HK-2 (cell line): ENCODE measurements at regions not wholly inside any gene's neighbourhood (a gene's known extent, or its start where the extent isn't known, plus 50 kb on each side); places are given as distances from the start of the nearest gene placed in this dataset.
"Not testable (repeated sequence)": the region's sequence is repeated elsewhere in the genome, so short reads cannot be mapped to it uniquely, and the experiment has no call there.

Source experiments
- DNase-seq: peaks from one replicate; pipeline ENCODE4 v3.0.0-alpha.2; 2018; ENCODE audit not compliant: unreplicated experiment

DNA sequence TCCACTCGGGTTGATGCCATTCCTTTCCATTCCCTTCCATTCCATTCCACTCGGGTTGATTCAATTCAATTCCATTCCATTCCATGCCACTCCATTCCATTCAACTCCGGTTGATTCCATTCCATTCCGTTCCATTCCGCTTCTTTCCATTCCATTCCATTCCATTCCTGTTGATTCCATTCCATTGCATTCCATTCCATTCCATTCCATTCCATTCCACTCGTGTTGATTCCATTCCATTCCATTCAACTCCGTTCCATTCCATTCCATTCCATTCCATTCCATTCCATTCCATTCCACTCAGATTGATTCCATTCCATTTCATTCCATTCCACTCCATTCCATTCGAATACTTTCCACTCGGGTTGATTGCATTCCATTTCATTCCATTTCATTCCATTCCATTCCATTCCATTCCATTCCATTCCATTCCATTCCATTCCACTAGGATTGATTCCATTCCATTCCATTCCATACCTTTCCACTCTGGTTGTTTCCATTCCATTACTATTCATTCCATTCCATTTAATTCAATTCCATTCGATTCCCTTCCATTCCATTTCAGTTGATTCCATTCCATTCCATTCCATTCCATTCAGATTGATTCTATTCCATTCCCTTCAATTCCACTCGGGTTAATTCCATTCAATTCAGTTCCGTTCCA lies 1141.8 kb downstream of the RPIA start:
- DNase-seq: no peak

DNA sequence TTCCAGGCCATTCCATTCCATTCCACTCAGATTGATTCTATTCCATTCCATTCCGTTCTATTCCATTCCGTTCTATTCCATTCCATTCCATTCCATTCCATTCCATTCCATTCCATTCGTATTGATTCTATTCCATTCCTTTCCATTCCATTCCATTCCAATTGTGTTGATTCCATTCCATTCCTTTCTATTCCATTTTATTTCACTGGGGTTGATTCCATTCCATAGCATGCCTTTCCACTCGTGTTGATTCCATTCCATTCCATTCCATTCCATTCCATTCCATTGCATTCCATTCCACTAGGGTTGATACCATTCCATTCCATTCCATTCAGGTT lies 1142.3 kb downstream of the RPIA start:
- no peak for DNase-seq

DNA sequence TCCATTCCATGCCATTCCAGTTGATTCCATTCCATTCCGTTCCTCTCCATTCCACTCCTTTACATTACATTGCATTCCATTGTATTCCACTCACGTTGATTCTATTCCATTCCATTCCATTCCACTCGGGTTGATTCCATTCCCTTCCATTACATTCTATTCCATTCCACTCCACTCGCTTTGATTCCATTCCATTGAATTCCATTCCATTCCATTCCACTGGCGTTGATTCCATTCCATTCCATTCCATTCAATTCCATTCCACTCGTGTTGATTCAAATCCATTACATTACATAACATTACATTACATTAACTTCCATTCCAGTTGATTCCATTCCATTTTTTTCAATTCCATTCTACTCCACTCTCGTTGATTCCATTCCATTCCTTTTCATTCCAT lies 1142.8 kb downstream of the RPIA start:
- no peak for DNase-seq

DNA sequence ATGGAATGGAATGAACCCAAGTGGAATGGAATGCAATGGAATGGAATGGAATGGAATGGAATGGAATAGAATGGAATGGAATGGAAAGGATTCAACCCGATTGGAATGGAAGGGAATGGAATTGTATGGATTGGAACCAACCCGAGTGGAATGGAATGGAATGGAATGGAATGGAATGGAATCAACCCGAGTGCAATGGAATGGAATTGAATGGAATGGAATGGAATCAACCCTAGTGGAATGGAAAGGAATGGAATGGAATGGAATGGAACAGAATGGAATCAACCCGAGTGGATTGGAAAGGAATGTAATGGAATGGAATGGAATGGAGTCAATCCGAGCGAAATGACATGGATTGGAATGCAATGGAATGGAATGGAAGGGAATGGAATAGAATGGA lies 1144.9 kb downstream of the RPIA start:
- DNase-seq: not testable (repeated sequence)

DNA sequence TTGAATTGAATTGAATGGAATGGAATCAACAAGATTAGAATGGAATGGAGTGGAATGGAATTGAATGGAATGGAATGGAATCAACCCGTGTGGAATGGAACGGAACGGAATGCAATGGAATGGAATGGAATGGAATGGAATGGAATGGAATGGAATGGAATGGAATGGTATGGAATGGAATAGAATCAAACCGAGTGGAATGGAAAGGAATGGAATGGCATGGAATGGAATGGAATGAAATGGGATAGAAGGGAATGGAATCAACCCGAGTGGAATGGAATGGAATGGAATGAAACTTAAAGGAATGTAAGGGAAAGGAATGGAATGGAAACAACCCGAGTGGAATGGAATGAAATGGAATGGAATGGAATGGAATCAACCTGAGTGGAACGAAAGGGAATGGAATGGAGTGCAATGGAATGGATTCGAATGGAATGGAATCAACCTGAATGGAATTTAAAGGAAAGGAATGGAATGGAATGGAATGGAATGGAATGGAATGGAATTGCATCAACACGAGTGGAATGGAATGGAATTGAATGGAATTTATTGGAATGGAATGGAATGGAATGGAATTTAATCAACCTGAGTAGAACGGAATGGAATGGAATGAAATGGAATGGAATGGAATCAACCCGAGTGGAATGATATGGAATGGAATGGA lies 1146.6 kb downstream of the RPIA start:
- DNase-seq: no peak

DNA sequence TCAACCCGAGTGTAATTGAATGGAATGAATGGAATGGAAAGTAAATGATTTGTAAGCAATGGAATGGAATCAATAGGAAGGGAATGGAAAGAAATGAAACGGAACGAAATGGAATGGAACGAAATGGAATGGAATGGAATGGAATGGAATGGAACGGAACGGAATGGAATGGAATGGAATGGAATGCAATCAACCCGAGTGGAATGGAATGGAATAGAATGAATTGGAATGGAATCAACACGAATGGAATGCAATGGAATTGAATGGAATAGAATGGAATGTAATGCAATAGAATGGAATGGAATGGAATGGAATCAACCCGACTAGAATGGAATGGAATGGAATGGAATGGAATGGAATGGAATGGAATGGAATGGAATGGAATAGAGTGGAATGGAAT lies 1148.7 kb downstream of the RPIA start:
- not testable (repeated sequence) for DNase-seq

DNA sequence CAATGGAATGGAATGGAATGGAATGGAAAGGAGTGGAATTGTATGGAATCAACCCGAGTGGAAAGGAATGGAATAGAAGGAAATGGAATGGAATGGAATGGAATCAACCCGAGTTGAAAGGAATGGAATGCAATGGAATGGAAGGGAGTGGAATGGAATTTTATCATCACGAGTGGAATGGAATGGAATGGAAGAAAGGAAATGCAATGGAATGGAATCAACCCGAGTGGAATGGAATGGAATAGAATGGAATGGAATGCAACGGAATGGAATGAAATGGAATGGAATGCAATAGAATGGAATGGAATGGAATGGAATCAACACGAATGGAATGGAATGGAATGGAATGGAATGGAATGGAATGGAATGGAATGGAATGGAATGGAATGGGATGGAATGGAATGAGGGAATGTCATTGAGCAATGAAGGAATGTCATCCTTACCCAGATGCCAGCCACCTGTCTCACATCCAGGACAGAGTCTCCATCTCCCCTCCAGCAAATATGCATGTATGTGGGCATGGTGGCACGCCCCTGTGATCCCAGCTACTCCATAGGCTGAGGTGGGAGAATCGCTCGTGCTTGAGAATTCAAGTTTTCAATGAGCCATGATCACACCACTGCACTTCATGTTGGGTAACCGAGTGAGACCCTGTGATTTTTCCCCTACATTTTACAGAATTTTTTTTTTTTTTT lies 1149.5 kb downstream of the RPIA start:
- DNase-seq: not testable (repeated sequence)

DNA sequence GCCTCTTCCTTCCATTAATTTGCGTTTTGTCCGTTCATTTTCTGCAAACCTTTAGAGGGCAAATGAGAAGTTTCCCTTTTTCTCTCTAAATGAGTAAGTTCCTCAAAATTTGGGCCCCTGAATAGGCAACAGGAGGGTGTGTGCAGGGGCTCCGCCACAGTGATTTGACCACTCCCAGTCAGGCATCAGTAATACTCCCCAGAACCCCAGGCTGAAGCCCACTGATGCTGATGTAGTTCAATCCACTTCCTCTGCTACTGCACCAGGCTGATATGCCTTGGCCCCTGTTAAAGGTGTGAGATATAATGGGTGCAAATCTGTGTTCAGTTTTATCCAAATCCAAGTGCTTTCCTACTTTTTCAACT lies 1150.0 kb downstream of the RPIA start:
- no peak for DNase-seq

DNA sequence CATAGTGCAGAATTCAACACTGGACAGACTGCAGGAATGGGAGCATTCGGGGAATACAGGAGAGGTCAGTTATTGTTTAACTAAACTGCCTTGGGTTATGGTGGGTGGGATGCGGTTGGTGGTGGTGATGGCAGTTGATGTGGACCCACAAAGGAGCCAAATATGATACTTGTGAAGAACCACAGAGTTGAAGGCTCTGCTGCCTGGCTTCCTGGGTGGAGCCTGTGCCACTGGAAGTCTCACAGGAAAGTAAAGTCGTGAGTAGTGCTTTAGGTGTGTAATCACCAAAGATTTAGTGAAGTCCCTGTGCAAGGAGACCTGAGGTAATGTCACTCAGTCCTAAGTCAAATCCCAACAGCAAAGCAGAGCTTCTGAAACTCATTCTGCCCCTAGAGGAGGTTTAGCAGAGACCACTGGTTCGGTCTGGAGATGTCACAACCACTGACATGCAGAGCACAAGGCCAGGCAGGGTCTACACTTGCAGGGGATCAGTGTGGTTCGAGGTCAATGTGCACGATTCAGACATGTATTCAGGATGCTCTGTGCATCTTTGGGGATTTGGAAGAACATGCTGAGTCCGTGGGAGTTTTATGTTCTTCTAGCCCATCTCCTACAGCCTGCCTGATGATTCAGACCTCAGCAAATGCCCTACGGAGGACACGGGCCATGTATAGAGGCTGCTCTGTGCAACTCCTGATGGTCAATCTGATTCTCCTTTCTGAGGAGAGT lies 1150.9 kb downstream of the RPIA start:
- no peak for DNase-seq

DNA sequence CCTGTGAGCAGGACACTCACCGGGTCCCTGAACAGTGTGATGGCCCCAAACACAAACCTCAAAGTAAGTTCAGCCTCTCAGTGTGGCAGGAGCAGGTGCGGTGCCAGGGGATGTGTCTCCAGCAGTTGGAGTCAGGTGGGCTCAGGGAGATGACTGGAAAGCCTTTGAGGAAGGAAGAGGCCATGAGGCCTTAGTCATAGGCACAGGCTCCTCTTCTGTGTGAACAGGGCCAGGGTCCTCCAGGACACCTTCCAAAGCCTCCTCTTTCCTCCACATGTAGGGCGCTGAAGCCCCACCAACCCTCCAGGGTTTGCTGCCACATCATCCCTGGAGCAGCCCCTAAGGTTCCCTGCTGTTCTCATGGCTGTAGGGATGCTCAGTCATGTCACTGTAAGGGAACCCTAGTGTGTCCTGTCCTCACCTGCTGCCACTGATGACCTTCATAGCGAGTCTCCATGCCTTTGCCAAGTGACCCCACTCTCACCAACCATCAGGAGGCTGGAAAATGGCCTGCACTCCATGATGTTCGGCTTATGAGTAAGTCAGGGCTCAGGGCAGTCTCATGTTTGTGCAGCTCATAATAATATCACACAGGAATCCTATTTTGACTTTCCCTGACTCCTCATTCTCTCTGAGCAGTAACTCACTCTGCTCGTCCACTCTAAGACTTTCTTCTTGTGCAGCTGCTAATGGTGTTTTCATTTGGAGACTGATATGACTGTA lies 1152.9 kb downstream of the RPIA start:
- DNase-seq: no peak

DNA sequence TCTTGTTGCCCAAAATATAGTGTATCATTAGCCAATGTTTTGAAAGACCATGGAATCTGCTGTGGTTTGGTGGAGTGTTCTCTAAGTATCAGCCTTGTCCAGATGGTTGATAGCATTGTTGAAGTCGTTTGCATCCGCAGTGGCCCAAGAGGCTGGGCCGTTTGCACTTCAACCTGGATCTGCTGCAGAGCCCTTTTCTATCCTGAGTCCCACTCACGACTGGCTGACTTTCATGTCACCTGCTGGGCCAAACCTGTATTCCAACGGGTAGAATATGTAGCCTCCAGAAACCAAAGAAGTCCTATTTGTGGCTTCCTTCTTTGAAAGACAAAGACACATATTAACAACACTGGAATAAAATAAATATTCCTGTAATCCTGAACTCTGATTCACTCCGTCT lies 1154.1 kb downstream of the RPIA start:
- no peak for DNase-seq

DNA sequence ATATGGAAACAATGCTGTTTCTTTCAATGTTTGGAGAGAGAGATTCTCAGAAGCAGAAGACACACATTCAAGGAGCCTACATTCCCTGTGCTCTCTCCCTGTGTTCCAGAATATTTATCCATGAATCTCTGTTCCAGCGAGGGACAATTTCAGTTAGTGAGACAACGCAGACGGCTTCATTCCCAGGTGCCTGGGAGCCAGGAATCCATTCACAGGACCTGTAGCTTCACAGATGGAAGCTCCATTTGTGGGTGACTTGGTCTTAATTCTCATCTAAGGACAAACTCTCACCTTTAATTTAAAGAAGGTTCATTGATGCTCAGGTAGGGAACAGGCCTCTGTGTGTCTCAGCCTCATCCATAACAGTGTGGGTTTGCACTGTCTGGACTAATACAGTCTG lies 1156.6 kb downstream of the RPIA start:
- DNase-seq: no peak

DNA sequence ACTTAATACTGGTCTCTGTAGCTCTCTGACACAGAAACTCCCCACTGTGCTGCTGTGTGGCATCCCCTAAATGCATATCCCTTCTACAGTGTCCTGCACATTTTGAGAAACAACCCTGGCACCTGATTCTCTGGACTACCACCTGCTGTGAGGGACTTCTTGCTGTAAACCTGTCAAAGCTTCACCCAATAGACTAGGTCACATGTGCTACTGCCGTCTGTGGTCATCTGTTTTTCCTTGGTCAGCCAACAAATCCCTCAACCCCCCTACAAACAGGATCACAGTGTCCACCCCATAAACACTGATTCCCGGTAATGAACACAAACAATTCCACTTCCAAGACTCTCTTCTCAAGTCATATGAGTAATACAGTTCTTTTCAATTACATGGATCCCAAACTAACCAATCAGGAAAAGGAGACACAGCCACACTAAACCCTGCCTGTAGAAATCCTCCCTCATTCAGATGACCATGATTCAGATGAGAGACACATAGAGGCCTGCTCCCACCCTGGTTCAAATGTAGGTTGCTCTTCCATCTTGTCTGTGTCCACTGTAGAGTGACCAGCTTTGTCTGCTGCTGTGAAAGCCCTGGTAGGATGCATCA lies 1157.4 kb downstream of the RPIA start:
- DNase-seq: no peak

DNA sequence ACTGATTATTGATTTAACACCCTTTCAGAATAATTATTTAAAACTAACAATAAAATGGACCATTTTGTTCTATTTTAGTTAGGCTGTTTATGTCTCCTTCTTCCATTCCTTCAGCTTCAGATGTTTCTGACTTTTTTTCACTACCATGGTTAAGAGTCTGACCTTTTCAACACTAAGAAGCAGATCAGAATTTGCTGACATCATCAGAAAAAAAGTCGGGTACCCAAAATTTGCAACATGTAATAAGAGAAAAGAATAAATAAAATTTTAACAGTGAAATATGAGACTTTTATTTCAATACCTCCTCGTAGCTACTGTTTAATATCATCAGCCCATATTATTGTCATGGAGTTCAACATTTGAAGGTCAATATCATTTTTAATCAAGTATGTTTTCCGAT lies 1158.3 kb downstream of the RPIA start:
- DNase-seq: no peak

DNA sequence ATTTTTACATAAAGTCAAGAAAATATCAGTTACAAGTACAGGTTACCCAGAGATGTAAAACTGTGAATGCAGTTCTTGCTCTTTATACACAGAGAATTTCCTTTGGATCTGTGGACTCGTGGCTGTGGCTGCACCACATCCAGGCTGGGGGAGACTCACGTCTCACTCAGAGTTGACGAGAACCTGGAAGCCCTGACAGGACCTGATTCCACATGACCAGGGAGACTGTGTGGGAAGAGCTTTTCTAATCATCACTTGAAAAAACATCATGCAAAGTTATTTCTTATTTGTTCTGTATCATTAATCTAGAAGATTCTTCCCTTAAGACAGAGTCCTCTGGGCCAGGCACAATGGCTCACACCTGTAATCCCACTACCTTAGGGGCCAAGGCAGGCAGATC lies 1159.0 kb downstream of the RPIA start:
- no peak for DNase-seq

DNA sequence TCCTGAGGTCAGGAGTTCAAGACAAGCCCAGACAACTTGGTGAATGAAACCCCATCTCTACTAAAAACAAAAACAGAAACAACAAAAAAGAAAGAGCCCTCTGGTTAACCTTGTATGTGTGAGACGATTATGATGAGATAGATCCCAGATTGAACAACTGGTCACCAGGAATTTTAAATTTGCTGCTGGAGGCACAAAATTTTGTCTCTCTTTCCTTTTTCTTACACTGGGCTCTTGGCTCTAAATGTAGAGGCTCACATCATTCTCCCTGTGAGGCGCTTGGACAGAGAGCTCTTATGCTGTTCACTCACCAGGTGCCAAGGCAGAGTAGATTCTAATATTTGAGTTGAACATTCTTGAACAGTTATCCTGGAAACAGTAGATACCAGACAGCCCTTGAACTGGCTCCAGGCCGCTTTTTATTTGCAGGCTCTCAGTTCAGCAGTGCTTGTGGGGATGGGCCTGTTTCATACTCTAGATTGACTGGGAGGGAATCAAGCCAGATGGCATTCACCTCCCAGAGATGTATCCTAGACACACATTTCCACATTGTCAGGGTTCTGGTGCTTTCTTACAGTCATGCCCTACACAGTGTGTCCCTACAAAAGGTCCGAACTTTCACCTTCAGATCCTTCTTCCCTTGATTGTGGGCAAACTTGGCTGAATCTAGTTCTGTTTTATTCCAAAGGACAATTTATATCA lies 1159.6 kb downstream of the RPIA start:
- no peak for DNase-seq

DNA sequence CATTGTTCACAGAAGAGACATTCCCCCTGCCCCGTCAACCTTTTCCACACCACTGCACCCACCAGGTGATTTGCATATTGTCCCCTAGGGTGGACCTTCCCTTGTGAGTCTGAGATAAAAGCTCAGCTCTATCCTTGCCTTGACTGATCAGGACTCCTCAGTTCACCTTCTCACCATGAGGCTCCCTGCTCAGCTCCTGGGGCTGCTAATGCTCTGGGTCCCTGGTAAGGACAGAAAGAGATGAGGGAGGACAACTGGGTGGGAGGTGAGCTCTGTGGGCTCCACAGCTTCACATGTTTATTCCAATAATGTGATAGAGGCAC lies 1160.1 kb downstream of the RPIA start:
- no peak for DNase-seq

DNA sequence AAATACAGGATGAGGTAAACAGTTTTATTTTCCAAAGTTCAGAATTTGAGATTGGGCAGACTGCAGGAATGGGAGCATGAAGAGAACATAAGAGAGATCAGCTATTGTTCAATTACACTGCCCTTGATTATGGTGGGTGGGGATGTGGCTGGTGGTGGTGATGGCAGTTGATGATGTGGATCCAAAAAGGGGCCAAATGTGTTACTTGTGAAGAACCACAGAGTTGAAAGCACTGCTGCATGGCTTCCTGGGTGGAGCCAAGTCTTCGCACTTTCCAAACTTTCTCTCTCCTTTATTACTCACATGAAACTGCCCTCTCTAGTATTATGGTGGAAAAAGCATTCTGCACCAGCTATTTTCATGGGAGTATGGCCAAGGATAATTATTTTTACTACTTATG lies 1162.0 kb downstream of the RPIA start:
- not testable (repeated sequence) for DNase-seq

DNA sequence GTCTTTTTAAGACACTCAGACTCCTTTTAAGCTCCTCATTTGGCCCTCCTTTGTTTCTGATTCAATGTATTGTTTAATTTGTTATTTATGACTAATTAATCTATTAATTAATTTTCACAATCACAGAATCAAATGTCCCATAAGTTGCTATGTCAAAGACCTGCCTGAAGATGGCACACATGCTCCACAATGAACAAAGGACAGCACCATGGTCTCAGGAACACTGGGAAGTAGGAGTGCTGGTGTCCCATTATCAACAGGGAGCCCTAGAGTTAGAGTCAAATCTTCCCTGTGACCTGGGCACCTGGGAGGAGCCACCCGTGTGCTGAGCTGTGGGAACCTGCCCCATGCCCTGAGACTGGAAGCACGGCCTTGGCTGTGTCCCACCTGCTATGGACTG lies 1164.3 kb downstream of the RPIA start:
- DNase-seq: not testable (repeated sequence)

DNA sequence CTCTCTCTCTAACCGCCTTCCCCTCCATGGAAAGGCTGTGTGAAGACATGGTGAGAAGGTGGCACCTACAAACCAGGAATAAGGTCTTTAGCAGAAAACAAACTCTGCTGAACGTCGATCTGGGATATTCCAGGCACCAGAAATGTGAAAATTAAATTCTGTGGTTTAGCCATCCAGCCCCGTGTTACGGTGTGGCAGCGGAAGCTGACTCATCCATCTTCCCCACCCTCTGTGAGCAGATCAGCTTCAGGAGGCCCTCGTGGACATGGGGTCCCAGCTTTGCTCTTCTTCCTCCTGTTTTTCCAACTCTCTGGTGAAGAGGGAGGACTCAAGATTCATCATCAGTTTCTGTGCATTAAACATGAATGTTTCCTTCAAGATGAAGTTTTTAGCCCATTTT lies 1164.8 kb downstream of the RPIA start:
- not testable (repeated sequence) for DNase-seq

DNA sequence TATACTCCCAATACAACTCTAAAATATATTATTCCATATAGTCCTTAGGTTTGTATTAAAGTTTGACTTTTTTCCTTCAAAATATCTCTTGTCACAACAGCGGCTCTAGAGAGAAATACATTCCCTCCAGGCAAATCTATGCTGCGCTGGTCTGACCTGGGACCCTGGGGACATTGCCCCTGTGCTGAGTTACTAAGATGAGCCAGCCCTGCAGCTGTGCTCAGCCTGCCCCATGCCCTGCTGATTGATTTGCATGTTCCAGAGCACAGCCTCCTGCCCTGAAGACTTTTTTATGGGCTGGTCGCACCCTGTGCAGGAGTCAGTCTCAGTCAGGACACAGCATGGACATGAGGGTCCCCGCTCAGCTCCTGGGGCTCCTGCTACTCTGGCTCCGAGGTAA lies 1170.7 kb downstream of the RPIA start:
- DNase-seq: not testable (repeated sequence)
